ENCODE measurements at regions not wholly inside any gene's neighbourhood (a gene's known extent, or its start where the extent isn't known, plus 50 kb on each side); places are given as distances from the start of the nearest gene placed in this dataset.

GRCh38 chr16:52948946-52949345, 103.8 kb downstream of the CHD9NB start (continued):
- no peak for TF ChIP-seq CHD7 (IDR thresholded peaks at IDR 0.05; ENCODE audit: insufficient replicate concordance, low read length)
- no peak for TF ChIP-seq MAX (IDR thresholded peaks at IDR 0.05)
- no peak for TF ChIP-seq TAF7 (optimal IDR thresholded peaks at IDR 0.05; ENCODE audit: borderline replicate concordance, low read depth, low read length)
